Panc1 (cell line): ENCODE measurements at regions not wholly inside any gene's neighbourhood (a gene's known extent, or its start where the extent isn't known, plus 50 kb on each side); places are given as distances from the start of the nearest gene placed in this dataset.

Experiments used
- ATAC-seq: fragments of 200-7000 bp; cut with Tn5 transposase; 2 replicates; pipeline ENCODE4 v1.9.1; 2020; ENCODE audit warnings: mild to moderate bottlenecking, moderate library complexity
- BruUV-seq: library from RNA; stranded (reverse); fragments of 400-500 nt; replicated peaks from 2 replicates; lab custom pipeline; 2021; lab: Mats Ljungman, UMichigan
- CTCF ChIA-PET: fragments of 300-600 bp; sonication (Branson Sonifier 250); formaldehyde crosslinking; loops from one replicate; lab custom pipeline; 2022; ENCODE audit warnings: antibody characterized with exemption; lab: Charles Lee
- POLR2A ChIA-PET: fragments of 300-600 bp; sonication (Branson Sonifier 250); formaldehyde crosslinking; loops from one replicate; lab custom pipeline; 2022; ENCODE audit warnings: antibody characterized with exemption; lab: Charles Lee
- DNase-seq: peaks from one replicate; pipeline ENCODE4 v3.0.0-alpha.2; 2010; ENCODE audit warnings: low read depth, low spot score
- H3K27ac ChIP-seq: 2 replicates; pipeline ENCODE4 v1.5.1; 2011; ENCODE audit warnings: mild to moderate bottlenecking, low read length, inconsistent platforms
- H3K27me3 ChIP-seq: fragments of 200-500 bp; sonication (Bioruptor generic); 2 replicates; pipeline ENCODE4 v1.6.0; 2014; ENCODE audit warnings: low read length, inconsistent platforms; ENCODE audit not compliant: control insufficient read depth, insufficient read depth
- H3K36me3 ChIP-seq: fragments of 200-500 bp; sonication (Bioruptor generic); 2 replicates; pipeline ENCODE4 v1.5.1; 2014; ENCODE audit warnings: inconsistent platforms, mild to moderate bottlenecking, low read length, moderate library complexity; ENCODE audit not compliant: control insufficient read depth, insufficient read depth
- H3K4me1 ChIP-seq: 2 replicates; pipeline ENCODE4 v1.5.1; 2011; ENCODE audit warnings: inconsistent platforms, mild to moderate bottlenecking, low read length, moderate library complexity; ENCODE audit not compliant: control insufficient read depth, insufficient read depth
- H3K4me3 ChIP-seq, 2 experiments: 2 replicates each; pipeline ENCODE4 v1.5.1; 2011 to 2012; ENCODE audit warnings: low read depth in 2 of 2, low read length in 2 of 2, mild to moderate bottlenecking in 2 of 2, inconsistent platforms in 1 of 2, moderate library complexity in 1 of 2
- H3K9me3 ChIP-seq: fragments of 200-500 bp; sonication (Bioruptor generic); 2 replicates; pipeline ENCODE4 v1.5.1; 2014; ENCODE audit warnings: low read depth, mild to moderate bottlenecking, inconsistent platforms, low read length, moderate library complexity; ENCODE audit not compliant: control insufficient read depth, insufficient read depth
- POLR2AphosphoS5 ChIP-seq: IDR thresholded peaks from 2 replicates; pipeline ENCODE4 v1.6.1; 2012; ENCODE audit warnings: mild to moderate bottlenecking, low read depth, low read length, moderate library complexity
- SIN3A ChIP-seq: IDR thresholded peaks from 2 replicates; pipeline ENCODE4 v1.6.1; 2012; ENCODE audit warnings: low read depth, mild to moderate bottlenecking, low read length, moderate library complexity, borderline replicate concordance; ENCODE audit not compliant: insufficient read depth
- TCF7L2 ChIP-seq: IDR thresholded peaks from 2 replicates; pipeline ENCODE4 v1.6.1; 2011; ENCODE audit warnings: mild to moderate bottlenecking, low read depth, low read length, inconsistent platforms
- in situ Hi-C: cut with HindIII; loops from 2 replicates; pipeline ENCODE4 v1.10.0; 2016; ENCODE audit warnings: low sequenced_read_pairs, low pct_unique_long_range_greater_than_20kb
- intact Hi-C: fragments of 100-400 bp; cut with micrococcal nuclease; formaldehyde crosslinking; loops from one replicate; pipeline ENCODE4 v1.10.0; 2022; ENCODE audit not compliant: unreplicated experiment
- TF ChIP-seq, protein P1 (sequence below): fragments of 450-650 bp; IDR thresholded peaks from 2 replicates; pipeline ENCODE4 v1.5.1; 2017; ENCODE audit warnings: mild to moderate bottlenecking
- TF ChIP-seq, protein P2 (sequence below), 2 experiments: IDR thresholded peaks; 2 replicates each; pipeline ENCODE4 v1.6.1; 2011 to 2012; ENCODE audit warnings: low read depth in 2 of 2, control low read depth in 1 of 2, low read length in 1 of 2, mild to moderate bottlenecking in 1 of 2, moderate library complexity in 1 of 2; ENCODE audit not compliant: insufficient read depth in 1 of 2

DNA sequence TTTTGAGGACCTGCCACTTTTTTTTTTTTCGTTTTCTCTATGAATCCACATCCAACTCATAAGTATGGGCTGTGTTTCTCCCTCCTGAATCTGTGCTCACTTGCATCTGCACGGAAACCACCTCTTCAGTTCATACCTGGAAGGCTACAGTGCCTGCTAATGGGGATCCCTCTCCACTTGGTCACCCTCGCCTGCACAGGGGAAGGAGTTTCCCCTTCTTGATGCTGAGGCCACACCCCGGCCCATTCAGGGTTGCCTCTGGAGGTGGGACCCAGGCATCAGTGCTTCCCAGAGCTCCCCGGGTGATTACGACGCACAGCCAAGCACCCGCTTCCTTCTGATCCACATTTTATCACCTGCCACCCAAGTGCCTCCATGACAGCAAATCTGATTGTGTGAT is 85.9 kb upstream of the TBC1D3K start:
- CTCF ChIA-PET: no interaction called here
- Histone ChIP-seq H3K36me3 (no peaks in the 10 kb centered on the region), H3K4me3 (no peak overlapping the region), H3K27ac (no peak overlapping the region), H3K9me3 (no peaks in the 10 kb centered on the region), H3K27me3 (no peaks in the 10 kb centered on the region; the same call in 1 of the 2 replicates), H3K4me1 (no peaks in the 10 kb centered on the region)
- TF ChIP-seq, protein P1, sequence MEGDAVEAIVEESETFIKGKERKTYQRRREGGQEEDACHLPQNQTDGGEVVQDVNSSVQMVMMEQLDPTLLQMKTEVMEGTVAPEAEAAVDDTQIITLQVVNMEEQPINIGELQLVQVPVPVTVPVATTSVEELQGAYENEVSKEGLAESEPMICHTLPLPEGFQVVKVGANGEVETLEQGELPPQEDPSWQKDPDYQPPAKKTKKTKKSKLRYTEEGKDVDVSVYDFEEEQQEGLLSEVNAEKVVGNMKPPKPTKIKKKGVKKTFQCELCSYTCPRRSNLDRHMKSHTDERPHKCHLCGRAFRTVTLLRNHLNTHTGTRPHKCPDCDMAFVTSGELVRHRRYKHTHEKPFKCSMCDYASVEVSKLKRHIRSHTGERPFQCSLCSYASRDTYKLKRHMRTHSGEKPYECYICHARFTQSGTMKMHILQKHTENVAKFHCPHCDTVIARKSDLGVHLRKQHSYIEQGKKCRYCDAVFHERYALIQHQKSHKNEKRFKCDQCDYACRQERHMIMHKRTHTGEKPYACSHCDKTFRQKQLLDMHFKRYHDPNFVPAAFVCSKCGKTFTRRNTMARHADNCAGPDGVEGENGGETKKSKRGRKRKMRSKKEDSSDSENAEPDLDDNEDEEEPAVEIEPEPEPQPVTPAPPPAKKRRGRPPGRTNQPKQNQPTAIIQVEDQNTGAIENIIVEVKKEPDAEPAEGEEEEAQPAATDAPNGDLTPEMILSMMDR: no peak
- no peak for TF ChIP-seq POLR2AphosphoS5
- TF ChIP-seq SIN3A: no peak
- TF ChIP-seq, protein P2, sequence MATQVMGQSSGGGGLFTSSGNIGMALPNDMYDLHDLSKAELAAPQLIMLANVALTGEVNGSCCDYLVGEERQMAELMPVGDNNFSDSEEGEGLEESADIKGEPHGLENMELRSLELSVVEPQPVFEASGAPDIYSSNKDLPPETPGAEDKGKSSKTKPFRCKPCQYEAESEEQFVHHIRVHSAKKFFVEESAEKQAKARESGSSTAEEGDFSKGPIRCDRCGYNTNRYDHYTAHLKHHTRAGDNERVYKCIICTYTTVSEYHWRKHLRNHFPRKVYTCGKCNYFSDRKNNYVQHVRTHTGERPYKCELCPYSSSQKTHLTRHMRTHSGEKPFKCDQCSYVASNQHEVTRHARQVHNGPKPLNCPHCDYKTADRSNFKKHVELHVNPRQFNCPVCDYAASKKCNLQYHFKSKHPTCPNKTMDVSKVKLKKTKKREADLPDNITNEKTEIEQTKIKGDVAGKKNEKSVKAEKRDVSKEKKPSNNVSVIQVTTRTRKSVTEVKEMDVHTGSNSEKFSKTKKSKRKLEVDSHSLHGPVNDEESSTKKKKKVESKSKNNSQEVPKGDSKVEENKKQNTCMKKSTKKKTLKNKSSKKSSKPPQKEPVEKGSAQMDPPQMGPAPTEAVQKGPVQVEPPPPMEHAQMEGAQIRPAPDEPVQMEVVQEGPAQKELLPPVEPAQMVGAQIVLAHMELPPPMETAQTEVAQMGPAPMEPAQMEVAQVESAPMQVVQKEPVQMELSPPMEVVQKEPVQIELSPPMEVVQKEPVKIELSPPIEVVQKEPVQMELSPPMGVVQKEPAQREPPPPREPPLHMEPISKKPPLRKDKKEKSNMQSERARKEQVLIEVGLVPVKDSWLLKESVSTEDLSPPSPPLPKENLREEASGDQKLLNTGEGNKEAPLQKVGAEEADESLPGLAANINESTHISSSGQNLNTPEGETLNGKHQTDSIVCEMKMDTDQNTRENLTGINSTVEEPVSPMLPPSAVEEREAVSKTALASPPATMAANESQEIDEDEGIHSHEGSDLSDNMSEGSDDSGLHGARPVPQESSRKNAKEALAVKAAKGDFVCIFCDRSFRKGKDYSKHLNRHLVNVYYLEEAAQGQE (IDR thresholded peaks at IDR 0.05; ENCODE audit: insufficient read depth in 1 of 2, low read depth in 2 of 2, low read length in 1 of 2): no peak
- TF ChIP-seq TCF7L2: no peak
- intact Hi-C loops (no loop called here), in situ Hi-C loops (no loop called here)
- DNase-seq (no peak), ATAC-seq (no peak)
- POLR2A ChIA-PET: interaction anchor here (1.2 kb wide), 1 partner anchor 23 kb away, joined by 3 read pairs; no protein-coding TSS in a partner anchor
- BruUV-seq: no TSS peak

DNA sequence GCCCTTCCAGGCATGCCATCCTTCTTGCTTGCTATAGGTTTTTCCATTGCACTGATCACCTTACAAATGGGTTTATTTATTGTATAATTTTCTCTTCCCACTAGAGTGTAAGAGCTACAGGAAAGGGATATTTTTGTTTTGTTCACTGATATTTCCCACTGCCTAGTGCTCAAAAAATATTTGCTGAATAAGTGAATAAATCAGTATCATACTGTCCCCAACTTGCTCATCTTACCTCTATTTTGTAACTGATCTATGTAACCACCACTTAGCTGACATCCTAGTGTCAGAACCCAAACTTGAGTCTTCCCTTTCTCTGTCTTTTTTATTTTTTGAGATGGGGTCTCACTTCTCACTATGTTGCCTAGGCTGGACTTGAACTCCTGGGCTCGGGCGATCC is 87.6 kb upstream of the TBC1D3K start:
- intact Hi-C loops: no loop called here
- TF ChIP-seq, protein P1: no peak
- TF ChIP-seq SIN3A (no peak), POLR2AphosphoS5 (no peak), TCF7L2 (no peak)
- TF ChIP-seq, protein P2 (IDR thresholded peaks at IDR 0.05; ENCODE audit: insufficient read depth in 1 of 2, low read depth in 2 of 2, low read length in 1 of 2): no peak
- Histone ChIP-seq H3K9me3 (no peaks in the 10 kb centered on the region), H3K36me3 (no peaks in the 10 kb centered on the region), H3K27ac (no peak overlapping the region), H3K4me1 (no peaks in the 10 kb centered on the region), H3K27me3 (no peaks in the 10 kb centered on the region; the same call in 1 of the 2 replicates), H3K4me3 (no peak overlapping the region)
- ChIA-PET CTCF (no interaction called here), POLR2A (no interaction called here)
- no TSS peak for BruUV-seq
- ATAC-seq (no peak), DNase-seq (no peak)
- in situ Hi-C loops: no loop called here
